ENCODE measurements at regions not wholly inside any gene's neighbourhood (a gene's known extent, or its start where the extent isn't known, plus 50 kb on each side); places are given as distances from the start of the nearest gene placed in this dataset.
"Not testable (repeated sequence)": the region's sequence is repeated elsewhere in the genome, so short reads cannot be mapped to it uniquely, and the experiment has no call there.

DNA sequence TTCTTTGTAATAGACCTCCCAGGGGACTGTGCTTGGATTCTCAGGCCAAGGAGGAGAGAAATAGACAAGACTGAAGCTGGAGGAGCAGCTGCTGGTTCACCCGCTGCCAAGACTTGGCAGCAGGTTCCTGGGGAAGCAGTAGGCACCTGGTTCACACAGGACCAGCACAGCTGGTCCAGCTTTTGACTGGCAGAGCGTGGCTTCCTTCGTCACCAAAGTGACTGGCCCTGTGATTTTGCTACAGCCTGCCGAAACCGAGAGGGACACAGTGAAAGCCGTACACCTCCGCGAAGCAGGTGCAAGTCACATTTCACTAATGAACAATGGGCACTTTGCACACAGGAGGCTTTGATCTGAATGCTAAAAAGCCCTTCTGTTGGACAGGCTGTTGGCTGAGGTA lies 199.0 kb downstream of the RNF144B start:
- DNase-seq (ENCODE audit: low spot score): no peak

DNA sequence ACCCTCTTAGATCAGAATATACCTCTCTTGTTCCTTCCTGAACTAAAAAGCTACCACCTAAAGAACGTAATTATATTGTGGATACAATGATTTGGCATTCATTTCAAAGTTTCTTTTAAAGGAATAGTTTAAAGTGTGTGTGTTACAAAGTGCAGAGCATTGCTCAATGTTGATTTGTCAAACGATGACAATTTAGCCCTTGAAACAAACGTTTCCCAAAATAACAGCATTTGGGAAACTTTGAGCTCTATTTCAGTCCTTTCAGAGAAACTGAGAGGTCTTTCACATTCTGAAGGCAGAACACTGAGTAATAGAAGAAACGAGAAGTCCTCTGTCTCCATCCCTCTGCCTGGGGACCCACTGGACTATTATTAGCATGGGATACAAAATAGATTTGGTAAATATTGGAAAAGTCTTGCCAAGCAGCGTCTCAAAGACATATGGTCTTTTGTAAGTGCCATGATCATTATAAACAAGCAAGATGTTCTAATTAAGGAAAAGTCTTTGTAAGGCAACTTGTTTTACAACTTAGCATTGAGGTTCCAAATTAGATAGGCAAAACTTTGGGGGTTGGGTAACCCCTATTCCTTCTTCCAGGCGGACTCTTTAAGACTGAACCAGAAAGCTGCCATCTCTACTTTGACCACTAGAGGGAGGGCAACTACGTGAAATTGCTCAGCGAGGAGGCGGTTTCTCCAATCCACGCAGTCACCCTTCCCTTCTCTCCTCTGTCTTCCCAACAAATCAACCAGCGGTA lies 208.8 kb downstream of the RNF144B start:
- no peak for DNase-seq (ENCODE audit: low spot score)

DNA sequence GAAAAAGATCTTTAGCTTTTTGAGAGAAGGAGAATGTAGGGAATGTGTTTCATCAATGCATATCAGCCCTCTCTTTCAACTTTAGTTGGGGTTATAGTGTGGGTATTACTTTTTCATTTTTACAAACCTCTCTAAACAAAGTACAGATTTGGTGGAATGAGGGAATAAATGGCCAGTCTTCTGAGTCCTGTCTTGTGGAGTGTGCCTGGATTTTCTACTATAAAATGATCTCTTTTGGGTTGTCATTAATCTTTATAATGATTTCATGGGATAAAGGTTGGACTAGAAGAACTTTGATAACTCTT lies 209.3 kb downstream of the RNF144B start:
- no peak for DNase-seq (ENCODE audit: low spot score)

DNA sequence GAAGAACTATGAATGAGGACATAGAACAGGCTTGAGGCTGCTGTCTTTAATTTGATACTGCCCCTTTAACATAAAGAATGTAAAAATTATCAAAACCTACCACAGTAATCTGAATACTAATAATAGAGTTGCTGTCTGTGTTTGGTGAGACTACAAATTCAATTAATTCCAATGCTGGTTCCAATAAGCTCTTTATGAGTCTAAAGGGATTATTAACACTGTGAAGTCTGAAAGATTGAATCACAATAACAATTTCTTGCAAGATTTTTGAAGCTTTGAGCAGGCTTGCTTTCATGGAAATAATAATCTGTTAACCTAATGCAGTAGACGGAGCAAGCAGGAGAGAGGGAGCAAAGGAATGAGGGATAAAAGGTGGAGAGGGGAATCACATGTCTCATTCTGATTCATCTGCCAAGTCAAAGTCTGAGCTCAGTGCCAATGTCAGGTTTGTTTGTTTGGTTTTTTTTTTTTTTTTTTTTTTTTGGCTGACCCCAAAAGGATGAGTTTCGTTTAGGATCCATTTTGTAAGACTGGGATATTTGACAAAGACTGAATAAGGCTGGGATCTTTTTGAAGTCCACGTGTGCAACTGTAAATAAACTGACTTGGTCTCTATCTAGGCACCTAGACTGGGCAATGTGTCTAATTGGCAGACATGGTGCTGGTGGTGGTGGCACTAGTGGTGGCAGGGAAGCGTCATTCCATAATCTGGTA lies 211.6 kb downstream of the RNF144B start:
- no peak for DNase-seq (ENCODE audit: low spot score)

DNA sequence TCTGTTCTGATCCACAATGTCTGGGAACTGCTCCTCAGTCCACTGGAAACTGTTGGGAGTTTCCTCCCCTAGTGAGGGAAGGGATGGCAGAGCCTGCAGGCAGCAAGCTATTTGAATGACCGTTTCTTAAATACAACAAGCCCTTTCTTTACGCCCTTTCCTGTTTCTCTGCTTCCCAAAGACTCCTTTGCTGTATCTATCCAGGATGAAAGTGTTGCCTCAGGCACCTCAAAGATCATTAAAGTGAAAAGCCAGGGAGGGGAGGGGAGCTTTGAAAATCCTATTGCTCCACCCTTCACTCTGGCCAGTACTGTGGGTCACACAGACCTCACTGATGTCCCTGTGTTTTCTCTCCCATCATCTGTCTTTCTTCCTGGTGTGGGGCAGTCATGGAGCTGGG lies 213.1 kb downstream of the RNF144B start:
- DNase-seq (ENCODE audit: low spot score): no peak

DNA sequence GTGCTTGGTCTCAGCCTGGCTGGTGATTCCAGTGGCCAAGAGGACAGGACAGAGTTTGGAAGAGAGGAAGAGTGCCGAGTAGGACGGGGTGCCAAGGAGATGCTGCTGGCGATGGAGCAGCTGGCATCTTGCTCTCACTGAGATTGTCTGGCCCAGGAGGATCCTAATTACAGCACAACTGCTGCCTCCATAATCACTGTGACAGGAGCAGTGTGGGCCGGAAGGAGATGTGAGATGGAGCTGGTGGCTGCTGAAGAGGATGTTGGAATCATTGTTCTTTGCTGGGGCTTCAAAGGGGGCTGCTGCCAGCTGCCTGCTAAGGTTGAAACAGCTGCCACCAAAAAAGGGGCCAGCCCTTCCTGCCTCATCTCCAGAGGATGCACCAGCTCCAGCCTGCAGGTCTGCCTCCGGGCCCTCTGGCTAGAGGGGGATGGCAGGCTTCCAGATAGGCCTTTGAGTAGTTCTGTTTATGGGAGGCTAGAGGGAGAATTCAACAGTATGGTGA lies 214.4 kb downstream of the RNF144B start:
- DNase-seq (ENCODE audit: low spot score): no peak

DNA sequence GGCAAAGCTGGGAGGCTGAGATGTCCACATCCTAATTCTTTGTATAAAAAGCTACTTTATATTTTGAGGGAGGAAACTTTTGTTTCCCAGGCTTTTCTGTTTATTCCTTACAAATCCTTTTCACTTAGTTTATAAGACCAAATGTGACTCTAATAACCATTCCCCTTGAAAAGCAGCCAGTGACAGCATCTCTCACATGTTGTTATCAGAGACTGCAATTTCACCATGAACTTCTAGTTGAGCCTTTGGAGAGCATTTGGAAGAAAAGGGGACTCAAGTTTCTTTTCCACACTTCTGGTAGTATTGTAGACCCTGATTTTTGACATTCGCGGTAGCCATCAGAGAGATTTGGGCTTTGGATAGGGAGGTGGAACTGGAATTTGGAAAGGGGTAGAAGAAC lies 215.8 kb downstream of the RNF144B start:
- DNase-seq (ENCODE audit: low spot score): no peak

DNA sequence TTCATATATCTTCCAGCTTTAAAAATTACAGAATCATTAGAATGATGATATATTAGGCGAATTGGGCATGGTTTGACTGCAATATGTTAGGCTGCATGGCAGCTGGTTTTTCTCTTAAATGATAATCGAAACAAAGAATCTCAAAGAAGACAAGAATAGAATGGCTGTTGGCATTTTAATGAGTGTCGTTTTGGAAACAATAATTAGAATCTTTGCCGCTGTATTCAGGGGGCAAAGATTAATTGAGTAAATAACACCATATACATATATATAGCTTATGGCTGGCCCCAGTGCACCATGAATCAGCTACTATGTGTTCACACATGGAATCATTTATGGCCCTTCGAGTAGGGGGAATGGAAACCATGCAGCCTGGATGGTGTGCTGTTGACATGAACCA lies 216.2 kb downstream of the RNF144B start:
- no peak for DNase-seq (ENCODE audit: low spot score)

DNA sequence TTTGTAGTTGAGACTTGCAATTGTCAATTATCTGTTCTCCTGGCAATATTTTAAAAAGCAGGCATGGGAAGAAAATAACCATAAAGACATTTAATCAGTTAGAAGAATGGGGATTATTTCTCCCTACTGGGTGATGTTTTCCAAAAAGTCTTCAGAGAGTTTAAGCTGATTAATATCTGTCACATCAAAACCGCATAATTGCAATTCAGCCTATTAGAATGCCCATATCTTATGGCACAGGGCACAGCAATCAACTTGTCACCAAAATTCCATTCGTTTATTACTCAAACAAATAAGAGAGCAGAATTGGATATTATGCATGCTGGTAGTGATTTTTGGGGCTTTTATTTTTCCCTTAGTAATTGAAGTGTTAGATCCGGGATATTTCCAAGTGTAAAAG lies 218.7 kb downstream of the RNF144B start:
- no peak for DNase-seq (ENCODE audit: low spot score)

DNA sequence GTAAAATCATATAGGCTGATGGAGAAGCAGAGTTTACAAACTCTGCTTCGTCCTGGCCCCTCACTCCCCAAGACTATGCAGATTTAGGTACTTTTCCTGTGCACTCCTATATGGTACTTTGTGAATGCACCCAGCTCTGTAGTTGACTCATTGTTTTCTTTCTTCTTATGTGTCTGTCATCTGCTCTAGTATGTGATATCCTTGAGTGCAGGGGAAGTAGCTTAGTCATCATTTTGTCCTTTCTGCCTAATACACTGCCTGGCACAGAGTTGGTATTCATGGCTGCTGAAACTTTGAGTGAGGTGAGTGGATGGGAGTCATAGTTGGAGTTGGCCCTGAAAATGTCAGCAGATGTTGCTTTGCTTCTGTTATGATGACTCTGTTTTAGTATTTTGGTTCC lies 222.6 kb downstream of the RNF144B start:
- no peak for DNase-seq (ENCODE audit: low spot score)

DNA sequence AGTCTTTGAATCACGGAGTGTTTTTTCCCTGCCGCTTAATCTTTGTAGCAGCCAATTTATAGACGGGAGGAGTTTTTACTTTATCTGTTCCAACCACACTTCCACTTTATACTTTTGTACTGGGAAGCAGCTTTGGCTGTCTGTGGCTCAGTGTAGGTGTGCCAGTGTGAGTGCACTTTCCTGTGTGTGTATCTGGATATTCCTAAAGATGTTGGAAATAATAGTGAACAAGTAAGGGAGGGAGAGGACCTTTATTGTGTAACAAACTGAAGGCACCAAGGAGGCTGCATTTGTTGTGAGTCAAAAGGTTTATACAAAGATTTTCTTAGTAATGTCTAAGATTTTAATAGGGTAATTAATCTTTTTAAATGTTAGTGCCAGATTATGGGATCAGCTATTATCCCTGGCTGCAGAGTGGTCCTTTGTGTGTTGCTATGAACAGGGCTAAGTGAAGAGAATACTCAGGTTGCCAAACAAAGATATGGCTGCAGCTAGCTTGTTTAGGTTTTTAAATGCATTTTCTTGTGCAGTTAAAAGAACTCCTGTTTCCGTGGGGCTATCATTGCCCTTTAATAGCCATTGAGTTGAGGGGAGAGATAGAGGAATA lies 226.3 kb downstream of the RNF144B start:
- DNase-seq (ENCODE audit: low spot score): no peak

DNA sequence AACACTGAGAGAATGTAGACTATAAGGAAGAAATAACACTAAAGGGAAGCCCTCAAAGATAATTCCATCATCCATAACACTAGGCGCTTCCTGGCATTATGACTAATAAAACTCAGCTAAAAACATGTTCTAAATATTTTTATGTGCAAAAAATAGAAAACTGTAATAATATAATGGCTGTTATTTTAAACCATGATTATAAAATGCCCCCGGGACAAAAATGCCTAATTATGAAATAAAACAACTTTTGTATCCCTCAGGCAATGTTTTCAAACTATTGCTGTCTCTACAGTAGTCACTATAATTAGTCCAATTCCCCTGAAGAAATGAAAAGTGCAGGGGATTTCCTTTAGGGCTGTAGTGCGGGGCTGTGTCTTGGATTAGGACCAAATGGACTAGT lies 242.4 kb downstream of the RNF144B start:
- DNase-seq (ENCODE audit: low spot score): no peak

DNA sequence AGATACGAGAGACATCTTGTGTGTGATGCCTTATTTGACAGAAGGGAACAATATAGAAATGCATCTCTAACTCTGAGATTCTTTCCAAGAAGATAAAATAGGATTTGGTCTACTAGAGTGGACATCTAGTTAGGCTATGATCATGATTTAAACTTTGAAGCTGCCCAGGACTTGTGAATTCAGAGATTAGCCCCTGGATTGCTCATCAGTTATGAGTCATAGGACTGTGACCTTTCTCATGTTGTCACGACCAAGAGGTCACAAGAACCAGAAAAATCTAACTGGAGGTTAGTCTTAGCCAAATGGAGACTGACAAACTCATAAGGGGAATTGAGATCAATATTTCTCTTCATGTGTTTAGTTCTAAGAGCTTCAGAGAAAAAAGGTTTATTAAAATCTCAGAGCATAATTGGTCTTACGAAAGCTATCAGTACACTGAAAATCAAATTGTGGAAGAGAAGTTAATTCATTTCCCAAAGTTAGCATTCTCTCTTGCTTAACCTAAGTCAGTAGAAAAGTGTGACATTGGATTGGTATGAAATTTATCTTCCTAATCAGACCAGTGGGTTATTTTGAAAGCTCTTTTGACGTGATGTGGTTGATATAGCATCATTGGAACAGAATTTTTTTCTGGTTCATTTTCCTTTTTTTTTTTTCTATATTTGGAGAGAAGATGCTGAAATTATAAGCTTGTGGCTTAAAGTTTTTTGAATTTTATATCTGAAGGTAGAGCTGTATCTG lies 245.7 kb downstream of the RNF144B start:
- DNase-seq (ENCODE audit: low spot score): no peak

DNA sequence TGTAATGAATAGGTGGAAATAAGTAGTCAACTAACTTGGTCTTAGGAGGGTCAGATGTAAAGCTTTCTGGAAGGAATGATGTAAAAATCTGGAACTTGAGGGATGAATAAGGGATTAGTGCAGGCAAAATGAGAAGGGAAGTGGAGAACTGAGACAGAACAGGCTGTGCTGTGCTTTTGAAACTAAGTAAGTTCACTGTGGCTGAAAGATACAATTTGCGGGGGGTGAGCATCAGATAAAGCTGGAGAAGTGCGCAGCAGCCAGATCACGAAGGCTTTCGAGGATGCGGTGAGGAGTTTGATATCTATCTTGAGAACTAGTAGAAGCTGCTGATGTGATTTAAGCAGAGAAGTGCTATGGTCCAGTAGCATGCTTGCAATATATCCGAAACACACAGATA lies 247.8 kb downstream of the RNF144B start:
- no peak for DNase-seq (ENCODE audit: low spot score)

DNA sequence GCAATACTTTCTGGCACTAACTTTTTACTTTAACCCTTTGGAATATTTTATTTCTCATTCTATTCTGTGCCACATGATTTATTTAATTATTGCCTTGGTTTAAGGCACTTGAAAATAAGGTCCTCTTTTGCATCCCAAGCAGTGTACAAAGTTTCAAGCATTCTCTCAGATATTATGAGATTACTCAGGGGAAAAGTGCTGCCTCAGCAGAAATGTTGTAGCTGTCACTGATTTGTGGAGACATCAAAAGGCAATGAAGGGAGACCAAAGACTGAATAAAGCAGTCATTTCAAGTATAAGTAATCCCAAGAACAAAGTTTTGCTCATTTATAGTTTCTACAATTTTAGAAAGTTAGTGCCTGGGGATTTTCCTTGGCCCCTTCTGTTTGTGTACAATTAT lies 253.0 kb downstream of the RNF144B start:
- DNase-seq (ENCODE audit: low spot score): no peak

DNA sequence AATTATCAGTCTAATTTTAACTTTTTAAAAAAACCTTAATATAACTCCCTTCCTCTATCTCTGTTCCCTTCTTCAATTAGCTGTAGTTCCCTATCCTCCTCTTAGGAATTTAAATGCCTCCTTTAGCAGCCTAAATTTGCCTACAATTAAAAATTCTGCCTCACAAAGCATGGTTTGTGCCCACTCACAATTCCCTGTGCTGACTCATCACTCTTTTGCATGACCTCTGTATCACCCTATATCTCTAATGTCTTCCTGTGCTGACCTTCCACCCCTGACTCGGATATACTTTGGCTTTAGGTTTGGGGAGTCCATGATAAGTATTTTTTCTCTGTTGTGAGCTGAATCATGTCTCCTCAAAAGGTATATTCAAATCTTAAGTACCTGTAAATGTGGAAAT lies 253.6 kb downstream of the RNF144B start:
- no peak for DNase-seq (ENCODE audit: low spot score)

DNA sequence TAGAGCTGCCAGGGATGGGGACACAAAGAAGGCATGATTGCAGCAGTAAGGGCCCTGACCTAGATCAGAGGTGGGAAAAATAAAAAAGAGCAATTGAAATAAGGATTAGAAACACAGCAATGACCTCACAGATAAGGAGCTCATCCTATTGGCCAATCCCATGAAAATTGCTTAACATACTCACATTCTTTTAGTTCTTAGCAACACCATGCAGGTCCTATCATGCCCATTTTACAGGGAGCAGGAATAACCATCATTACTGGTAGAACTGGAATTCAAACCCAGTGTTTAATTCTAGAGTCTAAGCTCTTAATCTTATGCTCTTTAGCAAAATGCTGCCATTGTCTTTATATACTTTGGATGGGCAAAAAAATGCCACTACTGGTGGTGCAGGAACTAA lies 267.7 kb downstream of the RNF144B start:
- DNase-seq (ENCODE audit: low spot score): no peak

DNA sequence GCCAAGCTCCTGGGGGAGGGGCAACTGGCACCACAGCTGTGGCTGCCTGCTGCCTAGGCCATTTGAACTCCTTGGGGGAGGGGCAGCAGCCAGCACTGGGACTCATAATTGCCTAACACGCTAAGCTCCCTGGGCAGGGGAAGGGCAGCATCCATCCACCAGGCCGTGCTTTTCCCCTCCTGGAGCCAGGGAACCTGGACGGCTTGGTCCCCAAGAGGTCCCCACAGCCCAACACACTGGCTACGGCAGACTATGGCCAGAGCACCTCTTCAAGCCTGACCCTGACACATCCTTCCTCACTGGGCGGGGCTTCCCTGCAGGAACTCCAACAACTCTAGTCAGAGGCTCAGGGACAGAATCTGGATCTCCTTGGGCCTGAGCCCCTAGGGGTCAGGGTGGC lies 269.4 kb downstream of the RNF144B start:
- no peak for DNase-seq (ENCODE audit: low spot score)

DNA sequence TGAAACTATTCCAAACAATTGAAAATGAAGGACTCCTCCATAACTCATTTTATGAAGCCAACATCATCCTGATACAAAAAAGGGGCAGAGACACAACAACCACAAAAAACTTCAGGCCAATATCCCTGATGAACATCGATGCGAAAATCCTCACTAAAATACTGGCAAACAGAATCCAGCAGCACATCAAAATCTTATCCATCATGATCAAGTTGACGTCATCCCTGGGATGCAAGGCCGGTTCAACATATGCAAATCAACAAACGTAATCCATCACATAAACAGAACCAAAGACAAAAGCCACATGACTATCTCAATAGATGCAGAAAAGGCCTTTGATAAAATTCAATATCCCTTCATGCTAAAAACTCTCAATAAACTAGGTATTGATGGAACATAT lies 272.8 kb downstream of the RNF144B start:
- DNase-seq (ENCODE audit: low spot score): not testable (repeated sequence)

DNA sequence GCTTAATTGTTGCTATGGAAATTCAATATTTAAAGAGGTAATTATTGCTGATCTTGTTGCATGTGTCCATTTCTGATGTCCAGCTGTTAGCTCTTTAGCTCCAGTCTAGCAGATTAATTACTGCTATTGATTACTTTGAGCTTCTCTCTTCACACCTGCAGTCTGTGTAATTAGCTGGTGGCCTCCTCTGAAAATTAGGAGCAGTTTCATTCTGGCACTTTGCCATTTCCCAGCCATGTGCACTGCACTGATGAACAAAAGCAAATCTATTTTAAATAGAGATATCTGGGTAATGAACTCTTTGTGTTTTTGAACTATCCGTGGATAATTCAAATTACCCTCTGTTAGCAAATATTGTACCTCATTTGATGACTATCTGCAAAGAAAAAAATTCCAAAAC lies 275.9 kb downstream of the RNF144B start:
- no peak for DNase-seq (ENCODE audit: low spot score)

DNA sequence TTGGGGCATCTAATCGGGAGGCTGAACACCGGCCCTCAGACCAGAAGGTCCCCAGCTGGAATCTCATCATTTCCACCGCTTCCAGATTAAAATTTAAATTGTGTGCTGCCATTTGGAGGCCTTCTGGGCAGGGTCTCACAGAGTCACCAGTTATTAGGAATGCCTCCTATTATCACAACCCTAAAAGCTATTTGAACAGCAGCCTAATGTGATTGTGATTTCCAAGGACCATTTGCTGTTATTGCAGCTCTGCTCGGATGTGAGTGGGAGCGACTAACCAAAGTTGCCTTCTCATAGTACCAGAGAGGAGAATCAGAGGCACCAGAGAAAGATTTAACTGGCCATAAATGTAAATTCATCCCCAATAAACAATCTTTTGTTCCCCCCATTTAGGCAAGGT lies 277.3 kb downstream of the RNF144B start:
- no peak for DNase-seq (ENCODE audit: low spot score)

DNA sequence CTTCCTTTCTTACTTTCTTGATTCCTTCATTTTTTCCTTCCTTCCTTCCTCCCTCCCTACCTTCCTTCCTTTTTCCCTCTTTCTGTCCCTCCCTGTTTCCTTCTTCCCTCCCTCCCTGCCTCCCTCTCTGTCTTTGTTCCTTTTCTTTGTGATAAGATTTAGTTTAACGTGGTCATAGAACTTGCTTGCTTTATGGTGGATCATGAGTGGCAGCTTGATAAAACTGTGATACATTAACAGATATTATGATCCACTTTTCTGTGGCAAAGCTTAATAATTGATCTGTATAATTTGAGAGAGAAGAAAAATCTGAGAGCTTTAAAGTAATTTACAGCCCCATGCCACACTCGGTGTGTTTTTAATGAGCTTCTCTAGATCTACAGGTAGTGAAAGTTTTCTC lies 280.5 kb downstream of the RNF144B start:
- DNase-seq (ENCODE audit: low spot score): no peak
